Duodenal mucosa (tissue), 2 donors: ENCODE measurements at regions not wholly inside any gene's neighbourhood (a gene's known extent, or its start where the extent isn't known, plus 50 kb on each side); places are given as distances from the start of the nearest gene placed in this dataset.

Experiments used
- H3K27ac ChIP-seq: one replicate; pipeline ENCODE4 v1.7.0; 2013; ENCODE audit warnings: low read depth, low read length
- H3K27me3 ChIP-seq, 2 donors: one replicate each; pipeline ENCODE4 v1.7.0; 2013; ENCODE audit warnings: low read length in 2 of 2, control low read depth in 1 of 2; ENCODE audit not compliant: insufficient read depth in 2 of 2, control insufficient read depth in 1 of 2
- H3K36me3 ChIP-seq, 2 donors: one replicate each; pipeline ENCODE4 v1.7.0; 2013; ENCODE audit warnings: low read length in 2 of 2, control low read depth in 1 of 2; ENCODE audit not compliant: insufficient read depth in 2 of 2, control insufficient read depth in 1 of 2
- H3K4me1 ChIP-seq, 2 donors: one replicate each; pipeline ENCODE4 v1.7.0; 2013; ENCODE audit warnings: low read length in 2 of 2, control low read depth in 1 of 2; ENCODE audit not compliant: insufficient read depth in 2 of 2, control insufficient read depth in 1 of 2
- H3K4me3 ChIP-seq, 2 donors: one replicate each; pipeline ENCODE4 v1.7.0; 2013; ENCODE audit warnings: low read length in 2 of 2, low read depth in 1 of 2
- H3K9ac ChIP-seq, 2 donors: one replicate each; pipeline ENCODE4 v1.7.0; 2013; ENCODE audit warnings: low read length in 2 of 2, low read depth in 1 of 2
- H3K9me3 ChIP-seq, 2 donors: one replicate each; pipeline ENCODE4 v1.7.0; 2013; ENCODE audit warnings: low read length in 2 of 2, control low read depth in 1 of 2; ENCODE audit not compliant: control insufficient read depth in 1 of 2

GRCh38 chr5:168110384-168110783, 181.1 kb upstream of the WWC1 start:
- H3K4me1 ChIP-seq: peaks cover 0 to under 1% of the 10 kb centered on the region in 2 donors
- no peak overlapping the region for H3K4me3 ChIP-seq
- H3K9me3 ChIP-seq: no peaks in the 10 kb centered on the region
- no peaks in the 10 kb centered on the region for H3K36me3 ChIP-seq
- H3K27me3 ChIP-seq: no peaks in the 10 kb centered on the region
- H3K27ac ChIP-seq: no peak overlapping the region
- no peak overlapping the region for H3K9ac ChIP-seq

- Histone ChIP-seq H3K9me3 (no peaks in the 10 kb centered on the region), H3K27me3 (no peaks in the 10 kb centered on the region), H3K9ac (no peak overlapping the region), H3K4me3 (no peak overlapping the region), H3K4me1 (no peaks in the 10 kb centered on the region), H3K27ac (no peak overlapping the region), H3K36me3 (no peaks in the 10 kb centered on the region)
Measured at GRCh38 chr5:168110870-168111832, 180.3 kb upstream of the WWC1 start.

GRCh38 chr5:168114444-168115017, 176.9 kb upstream of the WWC1 start:
- Histone ChIP-seq H3K4me1 (peaks cover 7 to 9% of the 10 kb centered on the region in 2 donors), H3K9ac (no peak overlapping the region), H3K27ac (no peak overlapping the region), H3K4me3 (no peak overlapping the region), H3K9me3 (no peaks in the 10 kb centered on the region), H3K36me3 (no peaks in the 10 kb centered on the region), H3K27me3 (no peaks in the 10 kb centered on the region)

GRCh38 chr5:168117469-168117868, 174.0 kb upstream of the WWC1 start:
- H3K9ac ChIP-seq: no peak overlapping the region
- peak overlapping the region; percentile 53 to 54 for H3K4me3 ChIP-seq
- peaks cover 9 to 13% of the 10 kb centered on the region in 2 donors for H3K4me1 ChIP-seq
- no peaks in the 10 kb centered on the region for H3K9me3 ChIP-seq
- no peaks in the 10 kb centered on the region for H3K27me3 ChIP-seq
- no peaks in the 10 kb centered on the region for H3K36me3 ChIP-seq
- no peak overlapping the region for H3K27ac ChIP-seq

- H3K27ac ChIP-seq: no peak overlapping the region
- peaks cover 9 to 13% of the 10 kb centered on the region in 2 donors for H3K4me1 ChIP-seq
Measured at GRCh38 chr5:168118042-168118668, 173.3 kb upstream of the WWC1 start.

GRCh38 chr5:168120401-168121137, 170.9 kb upstream of the WWC1 start:
- H3K27ac ChIP-seq: no peak overlapping the region
- H3K9me3 ChIP-seq: no peaks in the 10 kb centered on the region
- no peak overlapping the region for H3K9ac ChIP-seq
- H3K36me3 ChIP-seq: no peaks in the 10 kb centered on the region
- H3K4me1 ChIP-seq: peaks cover 9 to 13% of the 10 kb centered on the region in 2 donors
- no peaks in the 10 kb centered on the region for H3K27me3 ChIP-seq
- no peak overlapping the region for H3K4me3 ChIP-seq

More at GRCh38 chr5:168118042-168118668, 173.3 kb upstream of the WWC1 start:
- Histone ChIP-seq H3K9me3 (no peaks in the 10 kb centered on the region), H3K36me3 (no peaks in the 10 kb centered on the region), H3K9ac (peak overlapping the region; percentile 16 to 26), H3K27me3 (no peaks in the 10 kb centered on the region), H3K4me3 (peak overlapping the region; percentile 53 to 54)

GRCh38 chr5:168121138-168121494, 170.3 kb upstream of the WWC1 start:
- no peaks in the 10 kb centered on the region for H3K36me3 ChIP-seq
- H3K27me3 ChIP-seq: no peaks in the 10 kb centered on the region
- no peak overlapping the region for H3K27ac ChIP-seq
- H3K4me3 ChIP-seq: no peak overlapping the region
- H3K9ac ChIP-seq: no peak overlapping the region
- H3K4me1 ChIP-seq: peaks cover 9 to 13% of the 10 kb centered on the region in 2 donors
- no peaks in the 10 kb centered on the region for H3K9me3 ChIP-seq

GRCh38 chr5:168123631-168124528, 167.6 kb upstream of the WWC1 start:
- no peaks in the 10 kb centered on the region for H3K9me3 ChIP-seq

GRCh38 chr5:168125445-168126199, 165.8 kb upstream of the WWC1 start:
- Histone ChIP-seq H3K4me3 (no peak overlapping the region), H3K9me3 (no peaks in the 10 kb centered on the region), H3K27ac (no peak overlapping the region), H3K4me1 (peaks cover 0 to 2% of the 10 kb centered on the region in 2 donors), H3K27me3 (no peaks in the 10 kb centered on the region), H3K9ac (no peak overlapping the region), H3K36me3 (no peaks in the 10 kb centered on the region)

More at GRCh38 chr5:168123631-168124528, 167.6 kb upstream of the WWC1 start:
- Histone ChIP-seq H3K9ac (no peak overlapping the region), H3K36me3 (no peaks in the 10 kb centered on the region), H3K4me1 (peaks cover 0 to 6% of the 10 kb centered on the region in 2 donors), H3K4me3 (no peak overlapping the region), H3K27ac (no peak overlapping the region), H3K27me3 (no peaks in the 10 kb centered on the region)
